Urinary bladder (tissue), 3 donors: ENCODE measurements at regions not wholly inside any gene's neighbourhood (a gene's known extent, or its start where the extent isn't known, plus 50 kb on each side); places are given as distances from the start of the nearest gene placed in this dataset.

Experiments used
- DNase-seq: peaks from one replicate; pipeline ENCODE4 v3.0.0-alpha.2; 2015; ENCODE audit errors: extremely low spot score
- H3K27ac ChIP-seq: one replicate; pipeline ENCODE4 v1.5.1; 2013; ENCODE audit warnings: low read depth, mild to moderate bottlenecking, moderate library complexity
- H3K36me3 ChIP-seq: one replicate; pipeline ENCODE4 v1.6.1; 2013; ENCODE audit warnings: mild to moderate bottlenecking, moderate library complexity; ENCODE audit not compliant: insufficient read depth
- H3K4me1 ChIP-seq: one replicate; pipeline ENCODE4 v1.6.1; 2013; ENCODE audit warnings: mild to moderate bottlenecking, moderate library complexity; ENCODE audit not compliant: insufficient read depth
- H3K4me3 ChIP-seq: one replicate; pipeline ENCODE4 v1.5.1; 2013; ENCODE audit warnings: low read depth, low read length
- WGBS: extraction: QIAGEN DNeasy Blood & Tissue Kit; methylation state at CpG from one replicate; pipeline ENCODE4 v1.1.7; 2013; 5-methylcytosine and 5-hydroxymethylcytosine counted together
- donor health status: healthy with polysubstance abuse.
- donor health status: healthy.

- 52% methylated on average over 8 of the region's 8 CpGs for WGBS
- no peak for DNase-seq
These were observed 299.9 kb upstream of the MSX2 start for GRCh38 chr5:174424219-174425053.

DNA sequence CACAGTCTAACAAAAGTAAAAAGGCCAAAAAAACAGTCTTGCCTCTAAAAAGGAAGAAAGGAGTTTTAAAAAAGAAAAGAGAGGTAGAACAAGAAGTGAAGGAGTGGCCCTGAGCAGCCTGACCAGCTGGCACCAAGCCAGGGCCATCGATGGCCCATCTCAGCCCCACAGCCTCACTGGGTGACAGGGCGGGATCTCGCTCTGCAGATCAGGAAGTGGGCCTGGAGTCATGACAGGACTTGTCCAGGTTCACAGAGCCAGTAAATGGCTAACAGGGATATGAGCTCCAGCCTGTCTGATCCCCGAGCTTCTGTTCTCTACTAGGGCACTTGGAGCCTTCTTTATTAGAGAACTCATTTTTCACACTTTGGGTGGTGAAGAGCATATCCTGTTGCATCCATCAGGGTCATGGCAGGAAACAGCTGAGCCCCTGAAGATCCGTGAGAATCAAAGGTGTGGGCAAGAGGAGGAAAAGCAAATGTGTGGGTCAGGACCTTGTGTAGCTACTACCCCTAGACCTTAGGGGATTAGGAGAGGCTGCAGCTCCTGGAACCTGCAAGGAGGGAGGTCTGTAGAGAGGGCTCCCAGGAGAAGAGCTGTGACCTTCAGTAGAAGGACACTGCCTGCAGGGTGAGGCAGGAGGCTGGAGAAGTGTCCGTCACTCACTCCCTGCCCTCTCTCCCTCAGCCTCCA lies 299.0 kb upstream of the MSX2 start:
- peak; percentile 71 for DNase-seq

More at GRCh38 chr5:174424219-174425053, 299.9 kb upstream of the MSX2 start:
- H3K36me3 ChIP-seq, result no peaks in the 10 kb centered on the region
- H3K4me1 ChIP-seq, result no peaks in the 10 kb centered on the region
- H3K27ac ChIP-seq, result peak overlapping the region; percentile 27
- no peak overlapping the region for H3K4me3 ChIP-seq

DNA sequence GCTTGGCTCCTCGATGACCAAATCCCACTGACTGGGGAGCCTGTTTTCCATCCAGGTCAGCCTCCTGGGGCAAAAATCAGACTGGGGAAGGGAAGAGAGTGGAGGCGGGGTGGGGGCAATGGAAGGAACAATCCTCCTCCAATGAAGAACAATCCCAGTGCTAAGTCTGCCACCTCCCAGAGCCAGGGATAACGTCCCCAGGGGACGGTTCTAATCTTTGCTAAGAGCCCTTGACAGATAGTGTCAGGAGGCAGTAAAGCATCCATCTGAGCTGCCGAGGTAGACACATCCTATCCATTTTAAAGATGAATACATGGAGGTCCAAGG lies 298.5 kb upstream of the MSX2 start:
- no peak for DNase-seq
- Histone ChIP-seq H3K4me1 (no peaks in the 10 kb centered on the region), H3K4me3 (no peak overlapping the region), H3K27ac (no peak overlapping the region), H3K36me3 (no peaks in the 10 kb centered on the region)
- 33% methylated on average over 5 of the region's 5 CpGs for WGBS

More for the DNA sequence above, 299.0 kb upstream of the MSX2 start:
- Histone ChIP-seq H3K27ac (no peak overlapping the region), H3K36me3 (no peaks in the 10 kb centered on the region), H3K4me3 (no peak overlapping the region), H3K4me1 (no peaks in the 10 kb centered on the region)
- WGBS, result 48% methylated on average over 6 of the region's 6 CpGs

DNA sequence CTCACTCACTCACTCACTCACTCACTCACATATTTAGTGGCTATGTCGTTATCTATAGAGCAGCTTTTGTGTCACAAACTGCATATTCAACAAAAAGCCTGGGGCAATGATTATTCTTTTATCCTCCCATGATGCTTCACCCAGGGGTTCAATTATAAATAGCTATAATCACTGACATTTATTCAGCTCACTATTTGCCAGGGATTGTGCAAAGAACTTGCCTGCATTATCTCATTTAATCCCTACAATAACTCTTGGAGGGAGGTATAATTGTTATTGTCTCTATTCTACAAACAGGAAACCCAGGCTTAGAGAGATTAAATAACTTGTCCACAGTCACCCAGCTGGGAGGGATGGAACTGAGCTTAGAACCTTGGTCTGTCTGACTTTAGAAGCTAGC lies 298.0 kb upstream of the MSX2 start:
- H3K4me3 ChIP-seq, result no peak overlapping the region
- DNase-seq, result no peak
- WGBS, result 53% methylated on average over 1 of the region's 1 CpG
- no peaks in the 10 kb centered on the region for H3K36me3 ChIP-seq
- no peaks in the 10 kb centered on the region for H3K4me1 ChIP-seq
- H3K27ac ChIP-seq, result no peak overlapping the region

- 73% methylated on average over 4 of the region's 4 CpGs for WGBS
- H3K4me3 ChIP-seq, result no peak overlapping the region
- DNase-seq, result no peak
- H3K4me1 ChIP-seq, result no peaks in the 10 kb centered on the region
- no peak overlapping the region for H3K27ac ChIP-seq
- no peaks in the 10 kb centered on the region for H3K36me3 ChIP-seq
These were observed 297.5 kb upstream of the MSX2 start for GRCh38 chr5:174426851-174427250.

- H3K4me1 ChIP-seq, result no peaks in the 10 kb centered on the region
- no peak overlapping the region for H3K4me3 ChIP-seq
- DNase-seq, result no peak
- WGBS, result 83% methylated on average over 5 of the region's 5 CpGs
- H3K27ac ChIP-seq, result no peak overlapping the region
- no peaks in the 10 kb centered on the region for H3K36me3 ChIP-seq
These were observed 297.1 kb upstream of the MSX2 start for GRCh38 chr5:174427304-174427703.

DNA sequence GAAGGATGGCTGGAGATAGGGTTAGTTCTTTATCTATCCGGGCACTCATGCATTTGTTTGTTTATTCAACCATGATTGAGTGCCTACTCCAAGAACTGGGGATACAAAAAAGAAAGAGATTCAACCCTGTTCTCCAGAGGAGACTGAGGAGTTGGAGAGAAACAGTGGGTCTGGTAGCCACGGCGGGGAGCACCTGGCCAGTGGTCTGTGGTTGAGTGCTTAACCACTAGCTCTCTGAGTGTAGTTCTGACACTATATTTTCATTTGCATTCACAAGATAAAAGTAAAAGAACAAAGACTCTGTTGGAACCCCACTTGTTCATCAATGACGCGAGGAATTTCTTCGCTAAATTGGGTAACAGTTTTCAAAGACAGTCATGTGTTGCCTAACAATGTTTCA lies 295.5 kb upstream of the MSX2 start:
- Histone ChIP-seq H3K27ac (no peak overlapping the region), H3K4me3 (no peak overlapping the region), H3K4me1 (no peaks in the 10 kb centered on the region), H3K36me3 (no peaks in the 10 kb centered on the region)
- no peak for DNase-seq
- WGBS, result 87% methylated on average over 6 of the region's 6 CpGs

GRCh38 chr5:174430940-174431339 lies 293.4 kb upstream of the MSX2 start:
- Histone ChIP-seq H3K4me1 (no peaks in the 10 kb centered on the region), H3K4me3 (no peak overlapping the region), H3K27ac (no peak overlapping the region), H3K36me3 (no peaks in the 10 kb centered on the region)
- 64% methylated on average over 3 of the region's 3 CpGs for WGBS
- DNase-seq, result no peak

DNA sequence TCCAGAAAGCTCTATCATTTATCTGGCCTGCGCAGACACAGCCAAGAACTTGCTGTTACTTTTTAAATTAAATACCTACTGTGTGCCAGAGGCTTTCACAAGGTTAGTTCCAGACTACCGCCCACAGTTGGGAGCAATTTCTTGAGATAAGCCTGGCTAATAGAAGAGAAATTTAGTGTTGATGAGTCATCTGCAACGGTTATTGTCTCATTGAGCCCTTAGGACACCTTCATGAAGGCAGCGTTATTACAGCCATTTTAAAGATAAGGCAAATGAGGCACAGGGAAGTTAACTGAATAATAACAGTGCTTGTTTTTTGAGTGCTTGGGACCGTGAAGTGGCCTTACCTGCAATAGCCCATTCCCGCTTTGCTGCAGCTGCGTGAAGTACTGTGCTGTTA lies 292.9 kb upstream of the MSX2 start:
- no peaks in the 10 kb centered on the region for H3K36me3 ChIP-seq
- 82% methylated on average over 7 of the region's 7 CpGs for WGBS
- H3K4me1 ChIP-seq, result no peaks in the 10 kb centered on the region
- H3K27ac ChIP-seq, result no peak overlapping the region
- no peak for DNase-seq
- H3K4me3 ChIP-seq, result no peak overlapping the region

DNA sequence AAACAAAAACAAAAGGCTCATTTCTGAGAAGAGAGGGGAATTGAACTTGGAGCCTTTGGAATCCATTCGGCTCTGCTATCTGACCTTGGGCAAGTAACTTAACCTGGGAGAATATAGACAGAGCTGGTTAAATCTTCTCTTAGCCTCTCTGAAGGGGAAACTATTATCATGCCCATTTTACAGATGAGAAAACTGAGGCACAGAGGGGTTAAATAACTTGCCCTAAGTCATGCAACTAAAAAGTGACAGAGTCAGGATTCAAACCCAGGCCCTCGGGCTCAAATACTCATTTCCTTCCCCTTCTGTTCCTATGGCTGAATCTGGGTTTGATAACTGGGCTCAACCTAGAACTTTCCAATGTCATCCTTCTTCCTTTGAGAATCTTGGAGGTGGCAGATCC lies 291.3 kb upstream of the MSX2 start:
- Histone ChIP-seq H3K4me3 (no peak overlapping the region), H3K4me1 (no peaks in the 10 kb centered on the region), H3K27ac (no peak overlapping the region), H3K36me3 (no peaks in the 10 kb centered on the region)
- DNase-seq, result no peak
- WGBS, result 88% methylated on average over 2 of the region's 2 CpGs

- H3K27ac ChIP-seq, result no peak overlapping the region
- no peak for DNase-seq
- no peaks in the 10 kb centered on the region for H3K36me3 ChIP-seq
- H3K4me1 ChIP-seq, result no peaks in the 10 kb centered on the region
- WGBS, result 57% methylated on average over 4 of the region's 4 CpGs
- no peak overlapping the region for H3K4me3 ChIP-seq
These were observed 287.6 kb upstream of the MSX2 start for GRCh38 chr5:174436750-174437149.

- no peak for DNase-seq
- 56% methylated on average over 7 of the region's 7 CpGs for WGBS
These were observed 279.7 kb upstream of the MSX2 start for GRCh38 chr5:174444479-174445188.

GRCh38 chr5:174446446-174446845 lies 277.9 kb upstream of the MSX2 start:
- H3K36me3 ChIP-seq, result no peaks in the 10 kb centered on the region
- no peak overlapping the region for H3K4me3 ChIP-seq
- H3K4me1 ChIP-seq, result no peaks in the 10 kb centered on the region
- 69% methylated on average over 6 of the region's 6 CpGs for WGBS
- H3K27ac ChIP-seq, result no peak overlapping the region
- no peak for DNase-seq

More at GRCh38 chr5:174444479-174445188, 279.7 kb upstream of the MSX2 start:
- no peak overlapping the region for H3K27ac ChIP-seq
- H3K4me3 ChIP-seq, result no peak overlapping the region
- no peaks in the 10 kb centered on the region for H3K4me1 ChIP-seq
- H3K36me3 ChIP-seq, result no peaks in the 10 kb centered on the region

DNA sequence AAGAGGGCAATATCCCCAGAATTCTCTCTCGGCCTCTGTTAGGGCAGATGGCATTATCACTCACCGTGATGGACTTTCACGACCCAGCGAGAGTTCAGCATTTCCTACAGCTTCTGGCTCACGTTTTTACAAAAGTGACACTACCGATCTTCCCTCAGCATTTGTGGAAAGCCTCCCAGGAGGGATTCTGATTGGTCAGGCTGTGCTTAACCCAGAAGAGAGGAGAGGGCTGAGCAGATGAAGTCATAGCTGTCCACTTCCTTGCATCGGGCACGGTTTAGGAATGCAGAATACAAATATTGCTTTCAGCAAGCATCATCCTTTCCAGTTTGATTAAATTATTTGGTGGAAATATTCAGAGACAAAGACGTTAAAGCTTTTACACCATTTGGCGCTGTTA lies 277.4 kb upstream of the MSX2 start:
- H3K4me3 ChIP-seq, result no peak overlapping the region
- no peak for DNase-seq
- H3K27ac ChIP-seq, result no peak overlapping the region
- 55% methylated on average over 10 of the region's 10 CpGs for WGBS
- no peaks in the 10 kb centered on the region for H3K4me1 ChIP-seq
- H3K36me3 ChIP-seq, result no peaks in the 10 kb centered on the region
